Endometrial microvascular endothelial cells (primary cell): ENCODE measurements at regions not wholly inside any gene's neighbourhood (a gene's known extent, or its start where the extent isn't known, plus 50 kb on each side); places are given as distances from the start of the nearest gene placed in this dataset.

Experiments used
- in situ Hi-C: cut with HindIII; loops from 2 replicates; pipeline ENCODE4 v1.10.0; 2017; ENCODE audit warnings: low sequenced_read_pairs, low pct_unique_long_range_greater_than_20kb; ENCODE audit errors: inconsistent ontology term

GRCh38 chr2:161010503-161011015, 149.7 kb upstream of the TANK start:
- in situ Hi-C loops = no loop called here

- in situ Hi-C loops = no loop called here
Observed at GRCh38 chr2:161017780-161018470, 142.3 kb upstream of the TANK start.

DNA sequence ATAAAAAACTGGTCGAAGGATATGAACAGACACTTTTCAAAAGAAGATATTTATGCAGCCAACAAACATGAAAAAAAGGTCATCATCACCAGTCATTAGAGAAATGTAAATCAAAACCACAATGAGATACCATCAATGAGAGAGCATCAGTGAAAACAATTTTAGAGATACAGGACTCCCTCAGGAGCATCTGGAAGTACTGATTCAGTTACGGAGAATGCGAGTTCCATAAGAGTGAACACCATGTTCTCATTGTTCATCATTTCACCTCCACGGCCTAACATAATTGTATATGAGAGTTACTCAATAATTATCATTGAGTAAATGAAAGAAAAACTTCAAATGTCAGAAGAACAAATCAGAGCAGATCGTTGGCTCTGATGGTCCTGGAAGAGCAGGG, 140.9 kb upstream of the TANK start:
- in situ Hi-C loops = no loop called here

GRCh38 chr2:161020437-161020836, 139.8 kb upstream of the TANK start:
- in situ Hi-C loops = no loop called here

DNA sequence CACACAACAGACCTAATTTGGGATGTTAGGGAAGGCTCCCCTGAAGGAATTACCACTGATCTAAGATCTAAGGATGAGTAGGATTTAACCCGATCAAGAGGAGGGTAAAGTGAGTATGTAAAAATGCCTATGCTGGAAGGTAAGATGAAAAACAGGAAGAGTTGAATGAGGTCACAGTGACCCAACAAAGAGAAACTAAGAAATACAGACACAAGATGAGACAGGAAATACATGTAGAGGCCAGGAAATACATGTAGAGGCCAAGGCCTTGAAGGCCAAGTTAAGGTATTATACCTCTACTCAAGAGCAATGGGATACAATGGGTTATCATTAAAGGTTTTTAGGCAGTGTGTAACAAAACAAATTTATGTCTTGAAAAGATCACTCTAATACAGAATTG, 131.6 kb upstream of the TANK start:
- in situ Hi-C loops = no loop called here

- in situ Hi-C loops = no loop called here
Observed at GRCh38 chr2:161029321-161029720, 130.9 kb upstream of the TANK start.

- in situ Hi-C loops = no loop called here
Observed at GRCh38 chr2:161030260-161031063, 129.8 kb upstream of the TANK start.

DNA sequence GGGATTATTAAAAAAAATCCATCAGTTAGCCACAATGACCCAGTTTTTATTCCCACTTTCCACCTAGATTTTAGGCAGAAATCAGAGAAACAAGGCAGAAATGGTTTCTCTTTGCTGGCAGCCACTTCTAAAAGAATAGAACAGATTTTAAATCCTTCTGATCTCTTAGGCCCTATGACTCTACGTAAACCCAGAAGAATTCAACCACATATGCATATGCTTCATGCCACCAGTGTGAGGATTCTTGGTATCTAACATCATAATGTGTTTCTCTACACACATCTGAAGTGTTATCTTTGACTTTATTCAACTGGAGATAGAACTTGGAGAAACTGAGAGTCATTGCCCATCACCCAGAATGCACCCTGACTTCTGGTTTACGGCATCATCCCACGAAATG, 128.7 kb upstream of the TANK start:
- in situ Hi-C loops = no loop called here

GRCh38 chr2:161032635-161033034, 127.6 kb upstream of the TANK start:
- in situ Hi-C loops = no loop called here

DNA sequence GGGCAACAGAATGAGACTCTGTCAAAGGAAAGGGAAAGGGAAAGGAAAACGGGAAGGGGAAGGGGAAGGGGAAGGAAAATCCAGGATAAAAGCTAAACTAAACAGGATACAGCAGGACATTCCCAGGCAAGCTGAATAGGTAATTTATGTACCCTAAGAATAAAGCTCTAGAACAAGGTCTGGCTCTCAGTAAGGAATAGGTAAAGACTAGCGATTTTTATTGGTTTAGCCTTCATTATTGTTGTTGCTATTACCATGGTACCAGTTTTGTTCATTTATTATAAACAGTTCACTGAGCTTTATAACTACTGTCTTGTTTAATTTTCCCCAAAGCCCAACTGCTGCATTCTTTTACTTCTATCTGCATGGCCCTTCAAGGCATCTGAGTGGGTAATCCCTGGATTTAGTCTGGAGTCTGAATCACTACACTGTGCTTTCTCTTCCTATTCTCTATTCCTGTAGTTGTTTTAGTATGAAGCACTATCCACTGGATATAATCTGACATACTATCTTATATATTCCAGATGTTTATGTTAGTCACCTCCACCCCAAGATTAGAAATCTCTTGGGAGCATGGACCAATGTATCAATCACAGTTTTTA, 127.1 kb upstream of the TANK start:
- in situ Hi-C loops = no loop called here

GRCh38 chr2:161036926-161037325, 123.3 kb upstream of the TANK start:
- in situ Hi-C loops = no loop called here

- in situ Hi-C loops = no loop called here
Observed at GRCh38 chr2:161039071-161039470, 121.2 kb upstream of the TANK start.

DNA sequence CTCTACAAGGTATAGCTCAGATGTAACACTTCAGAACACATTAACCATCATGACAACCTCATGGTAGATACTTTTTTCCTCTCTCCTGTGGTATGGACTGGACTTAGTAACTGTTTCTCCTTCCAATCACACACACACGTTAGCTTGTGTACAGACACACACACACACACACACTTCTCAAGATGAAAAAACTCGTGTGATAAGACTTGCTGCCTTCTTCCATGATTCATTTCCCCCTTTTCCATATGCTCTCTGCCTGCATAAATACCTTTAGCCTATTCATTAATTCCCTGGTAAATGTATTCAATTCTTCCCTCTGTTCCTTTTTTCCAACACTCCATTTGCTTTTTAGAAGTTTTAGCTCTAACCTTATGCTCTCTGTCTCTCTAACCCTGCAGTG, 118.9 kb upstream of the TANK start:
- in situ Hi-C loops = no loop called here

DNA sequence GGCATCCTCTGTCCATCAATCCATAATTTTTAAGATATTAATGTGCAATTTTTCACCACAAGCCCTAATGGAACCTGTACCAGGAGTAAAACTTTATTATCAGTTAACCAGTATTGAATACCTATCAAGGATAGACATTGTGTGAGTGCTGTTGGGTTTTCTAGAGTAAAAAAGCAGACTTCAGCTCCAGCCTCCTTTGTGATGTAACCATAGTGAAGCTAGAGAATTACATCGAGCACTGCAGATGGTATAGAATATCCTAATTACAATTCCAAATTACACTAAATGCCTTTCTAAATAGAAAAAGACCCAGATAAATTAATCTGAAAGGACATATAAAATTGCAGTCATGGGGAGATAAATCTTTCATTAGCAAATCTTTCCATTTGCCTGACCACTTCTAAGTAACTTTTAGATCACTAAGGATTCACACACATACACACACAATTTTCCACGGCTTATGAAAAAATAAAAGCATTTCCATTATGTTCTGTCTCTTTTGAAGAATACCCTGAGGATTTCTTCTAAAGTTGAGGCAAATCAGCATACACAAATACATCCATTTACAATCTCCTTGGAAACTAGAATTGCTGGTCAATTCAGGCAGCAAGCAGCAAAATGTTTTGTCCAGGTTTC, 117.1 kb upstream of the TANK start:
- in situ Hi-C loops = no loop called here

DNA sequence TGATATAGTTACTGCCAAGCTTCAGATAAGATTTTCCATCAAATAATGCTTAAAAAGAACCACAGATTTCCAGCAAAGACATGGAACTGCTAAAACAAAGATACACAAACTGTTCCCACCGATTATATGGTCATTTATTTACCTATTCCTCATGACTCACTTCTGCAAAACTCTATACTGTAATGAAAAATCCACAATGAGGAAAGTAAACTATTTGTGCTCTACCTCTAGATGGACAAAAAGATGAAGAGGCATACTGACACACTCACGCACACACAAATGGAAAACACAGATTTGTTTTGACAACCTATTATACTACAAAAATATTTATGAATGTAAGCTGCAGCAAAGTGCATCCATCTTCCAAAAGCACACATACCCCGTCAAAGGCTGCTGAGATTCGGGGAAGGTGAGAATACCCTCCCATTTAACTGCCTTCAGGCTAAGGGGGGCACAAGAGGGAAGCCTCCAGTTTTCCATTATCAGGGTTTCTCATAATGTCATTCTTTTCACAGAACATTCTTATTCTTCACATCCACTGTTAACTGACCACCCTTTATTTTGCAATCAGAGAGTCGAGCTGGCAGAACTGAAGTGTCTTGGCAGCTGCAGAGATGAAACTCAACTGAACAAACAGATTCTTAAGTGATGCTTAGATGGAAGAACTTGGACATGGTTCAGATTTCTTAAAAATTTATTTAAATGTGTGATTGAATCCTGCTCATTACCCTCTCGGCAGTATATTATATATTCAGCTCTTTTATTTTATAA, 115.9 kb upstream of the TANK start:
- in situ Hi-C loops = no loop called here

DNA sequence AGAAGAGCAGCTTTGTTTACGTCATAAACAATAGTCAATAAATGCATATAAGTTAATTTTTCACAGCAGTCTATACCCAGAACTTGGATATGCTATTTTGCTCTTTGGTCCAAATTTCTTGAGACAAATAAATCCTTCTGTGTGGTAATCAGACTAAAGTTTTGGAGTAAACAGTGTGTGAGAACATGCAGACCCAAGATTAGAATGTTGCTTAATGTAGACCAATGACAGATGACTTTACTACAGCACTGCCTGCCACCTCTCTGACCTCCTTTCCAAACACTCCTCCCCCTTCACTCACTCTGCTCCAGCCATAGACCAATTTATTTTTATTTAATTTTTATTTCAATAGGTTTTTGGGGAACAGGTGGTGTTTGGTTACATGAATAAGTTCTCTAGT, 115.3 kb upstream of the TANK start:
- in situ Hi-C loops = no loop called here

GRCh38 chr2:161045726-161046125, 114.5 kb upstream of the TANK start:
- in situ Hi-C loops = no loop called here

- in situ Hi-C loops = no loop called here
Observed at GRCh38 chr2:161046876-161047275, 113.4 kb upstream of the TANK start.

- in situ Hi-C loops = no loop called here
Observed at GRCh38 chr2:161048317-161048716, 111.9 kb upstream of the TANK start.
